ENCODE measurements at regions not wholly inside any gene's neighbourhood (a gene's known extent, or its start where the extent isn't known, plus 50 kb on each side); places are given as distances from the start of the nearest gene placed in this dataset.

GRCh38 chr13:99911965-99912566 is 59.5 kb downstream of the ZIC5 start:
- DNase-seq = no peak
- ATAC-seq = no peak
- intact Hi-C loops (cut with DNase I) = loop anchor here in 1 of 2 donors (10.0 kb wide), 2 partner anchors 323 to 603 kb away; no protein-coding TSS in a partner anchor

- DNase-seq (no peak), ATAC-seq (no peak)
- intact Hi-C loops (cut with DNase I) = loop anchor here in 1 of 2 donors (10.0 kb wide), 2 partner anchors 323 to 603 kb away; no protein-coding TSS in a partner anchor
These were observed 60.2 kb downstream of the ZIC5 start for GRCh38 chr13:99911069-99911964.

- DNase-seq = no peak
- intact Hi-C loops (cut with DNase I) = loop anchor here in 1 of 2 donors (10.0 kb wide), 2 partner anchors 325 to 605 kb away; no protein-coding TSS in a partner anchor
These were observed 61.5 kb downstream of the ZIC5 start for GRCh38 chr13:99909836-99910619.

GRCh38 chr13:99909097-99909835 is 62.3 kb downstream of the ZIC5 start:
- no peak for DNase-seq
- ATAC-seq = no peak
- intact Hi-C loops (cut with DNase I) = no loop called here

More at GRCh38 chr13:99909836-99910619, 61.5 kb downstream of the ZIC5 start:
- peak in 1 of 2 donors; percentile 54 for ATAC-seq

- ATAC-seq (no peak), DNase-seq (no peak)
- intact Hi-C loops (cut with DNase I) = no loop called here
These were observed 63.3 kb downstream of the ZIC5 start for GRCh38 chr13:99908140-99908803.

GRCh38 chr13:99907627-99908026 is 63.9 kb downstream of the ZIC5 start:
- DNase-seq (no peak), ATAC-seq (no peak)
- intact Hi-C loops (cut with DNase I) = no loop called here

- DNase-seq (no peak), ATAC-seq (no peak)
- intact Hi-C loops (cut with DNase I) = no loop called here
These were observed 64.5 kb downstream of the ZIC5 start for GRCh38 chr13:99907038-99907437.

GRCh38 chr13:99905814-99906213 is 65.8 kb downstream of the ZIC5 start:
- no peak for DNase-seq
- ATAC-seq = no peak
- intact Hi-C loops (cut with DNase I) = no loop called here

GRCh38 chr13:99905224-99905623 is 66.3 kb downstream of the ZIC5 start:
- no peak for ATAC-seq
- intact Hi-C loops (cut with DNase I) = no loop called here
- DNase-seq = no peak

GRCh38 chr13:99903140-99903539 is 68.4 kb downstream of the ZIC5 start:
- intact Hi-C loops (cut with DNase I) = no loop called here
- no peak for DNase-seq
- no peak for ATAC-seq

- ATAC-seq (no peak), DNase-seq (no peak)
- intact Hi-C loops (cut with DNase I) = no loop called here
These were observed 68.9 kb downstream of the ZIC5 start for GRCh38 chr13:99902657-99903056.

- intact Hi-C loops (cut with DNase I) = no loop called here
- no peak for DNase-seq
- ATAC-seq = no peak
These were observed 70.6 kb downstream of the ZIC5 start for GRCh38 chr13:99900960-99901359.

- intact Hi-C loops (cut with DNase I) = no loop called here
These were observed 73.1 kb downstream of the ZIC5 start for GRCh38 chr13:99898421-99898820.

GRCh38 chr13:99897076-99897440 is 74.5 kb downstream of the ZIC5 start:
- DNase-seq (no peak), ATAC-seq (no peak)
- intact Hi-C loops (cut with DNase I) = no loop called here

More at GRCh38 chr13:99898421-99898820, 73.1 kb downstream of the ZIC5 start:
- ATAC-seq (no peak), DNase-seq (no peak)

GRCh38 chr13:99896369-99897075 is 75.0 kb downstream of the ZIC5 start:
- DNase-seq (no peak), ATAC-seq (no peak)
- intact Hi-C loops (cut with DNase I) = no loop called here

- DNase-seq (no peak), ATAC-seq (peak in 1 of 2 donors; percentile 30)
- intact Hi-C loops (cut with DNase I) = no loop called here
These were observed 75.9 kb downstream of the ZIC5 start for GRCh38 chr13:99895444-99896368.

Data from left cardiac atrium (tissue), 4 donors.